ENCODE measurements at regions not wholly inside any gene's neighbourhood (a gene's known extent, or its start where the extent isn't known, plus 50 kb on each side); places are given as distances from the start of the nearest gene placed in this dataset.
"Not testable (repeated sequence)": the region's sequence is repeated elsewhere in the genome, so short reads cannot be mapped to it uniquely, and the experiment has no call there.

GRCh38 chr4:84218031-84218430 lies 281.1 kb downstream of the NKX6-1 start:
- DNase-seq, result peak; percentile 29

- DNase-seq, result no peak
Measured at GRCh38 chr4:84215217-84215616, 283.9 kb downstream of the NKX6-1 start.

DNA sequence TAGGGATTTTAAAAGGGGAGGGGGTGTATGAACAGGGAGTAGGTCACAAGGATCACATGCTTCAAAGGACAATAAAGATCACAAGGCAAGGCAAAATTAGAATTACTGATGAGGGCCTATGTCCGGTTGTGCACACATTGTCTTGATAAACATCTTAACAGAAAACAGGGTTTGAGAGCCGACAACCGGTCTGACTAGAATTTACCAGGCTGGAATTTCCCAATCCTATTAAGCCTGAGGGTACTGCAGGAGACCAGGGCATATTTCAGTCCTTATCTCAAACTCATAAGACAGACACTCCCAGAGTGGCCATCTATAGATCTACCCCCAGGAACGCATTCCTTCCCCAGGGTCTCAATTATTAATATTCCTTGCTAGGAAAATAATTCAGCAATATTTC lies 292.9 kb downstream of the NKX6-1 start:
- not testable (repeated sequence) for DNase-seq

DNA sequence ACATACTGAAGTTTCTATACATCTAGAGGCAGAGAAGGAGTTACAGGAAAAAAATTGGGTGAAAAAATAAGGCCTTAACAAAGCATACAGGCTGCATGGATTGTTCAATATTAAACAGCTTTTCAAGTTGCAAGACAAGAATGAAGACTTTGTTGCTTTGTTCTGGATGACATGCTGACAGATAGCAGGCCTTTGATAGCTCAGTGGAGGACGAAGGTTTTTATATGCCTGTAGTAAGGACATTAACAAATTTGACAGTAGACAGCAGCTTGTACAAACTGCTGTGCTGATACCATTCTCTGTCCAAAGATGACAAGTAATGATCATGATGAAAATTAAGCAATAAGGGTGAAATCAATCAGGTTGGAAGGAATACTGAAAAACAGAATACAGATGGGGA lies 309.9 kb downstream of the NKX6-1 start:
- DNase-seq, result no peak

- no peak for DNase-seq
Measured at GRCh38 chr4:84179409-84179808, 319.7 kb downstream of the NKX6-1 start.

DNA sequence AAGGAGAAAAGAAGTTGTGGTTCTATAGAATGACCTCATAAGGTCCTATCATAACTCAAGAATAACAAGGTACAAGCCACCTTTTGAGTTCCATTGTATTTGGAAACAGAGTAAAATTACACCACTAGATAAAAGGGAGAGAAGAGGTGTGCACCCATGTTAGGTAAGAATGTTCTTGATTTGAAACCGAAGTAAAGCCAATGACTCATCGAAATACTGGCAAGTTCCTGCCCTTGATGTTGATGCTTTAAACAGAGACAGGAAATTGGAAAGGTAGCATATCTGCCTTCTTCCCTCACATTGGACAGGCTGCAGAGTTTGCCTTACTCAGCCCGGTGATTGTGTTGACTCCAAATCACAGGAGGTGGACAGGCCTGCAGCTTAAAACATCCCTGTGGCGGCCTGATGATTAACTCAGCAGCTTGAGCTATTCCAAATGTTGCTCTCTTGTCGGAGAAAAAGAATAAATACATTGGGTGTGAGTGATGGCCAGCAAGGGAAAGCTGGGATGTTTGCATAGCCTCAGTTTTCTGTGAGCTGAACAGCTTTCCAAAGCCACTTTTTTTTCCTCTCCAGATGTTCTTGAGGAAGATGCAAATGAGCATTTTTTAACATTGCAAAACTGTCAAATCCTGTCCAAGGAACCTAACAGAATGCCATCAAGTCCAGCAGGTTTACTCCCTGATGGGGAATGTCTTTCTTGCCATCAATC lies 321.1 kb downstream of the NKX6-1 start:
- DNase-seq, result no peak

GRCh38 chr4:84176016-84176415 lies 323.1 kb downstream of the NKX6-1 start:
- DNase-seq, result no peak

GRCh38 chr4:84171871-84172270 lies 327.2 kb downstream of the NKX6-1 start:
- DNase-seq, result no peak

DNA sequence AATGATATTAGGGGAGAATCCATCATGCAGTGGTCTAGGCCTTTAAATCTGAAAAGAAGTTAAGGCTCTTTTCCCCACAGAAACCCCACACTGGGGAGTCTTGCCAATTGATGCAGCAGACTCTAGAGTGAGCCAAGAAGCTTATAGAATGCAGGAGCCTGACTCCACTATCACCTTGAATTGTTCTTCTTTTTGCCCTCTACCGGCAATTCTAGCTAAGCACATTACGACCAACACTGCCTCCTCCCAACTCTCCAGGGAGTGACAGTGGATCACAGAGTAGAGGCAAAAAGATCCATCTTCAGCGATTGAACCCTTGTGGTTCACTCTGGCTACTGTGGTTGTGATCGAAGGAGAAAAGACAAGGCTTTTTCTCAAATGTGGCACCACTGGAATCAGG lies 331.5 kb downstream of the NKX6-1 start:
- DNase-seq, result peak; percentile 44

DNA sequence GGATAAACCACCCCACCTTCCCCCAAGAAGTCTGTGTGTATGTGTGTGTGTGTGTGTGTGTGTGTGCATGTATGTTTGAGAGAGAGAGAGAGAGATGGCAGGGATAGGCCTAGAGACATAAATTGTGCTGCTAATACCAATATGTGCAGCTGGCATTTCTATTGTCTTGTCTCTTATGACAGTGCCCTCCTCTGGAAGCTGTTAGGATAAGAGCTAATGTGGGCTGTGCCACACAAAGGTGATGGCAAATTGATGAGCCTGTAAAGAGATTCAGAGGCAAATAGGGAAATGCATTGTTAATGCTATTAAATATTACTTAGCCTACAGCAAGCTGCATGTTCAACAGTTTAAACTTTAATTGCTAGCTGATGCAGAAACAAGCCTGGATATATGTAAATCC lies 332.0 kb downstream of the NKX6-1 start:
- peak; percentile 13 for DNase-seq

GRCh38 chr4:84166486-84166885 lies 332.6 kb downstream of the NKX6-1 start:
- DNase-seq, result no peak

- no peak for DNase-seq
Measured at GRCh38 chr4:84164201-84164600, 334.9 kb downstream of the NKX6-1 start.

GRCh38 chr4:84159762-84160161 lies 339.3 kb downstream of the NKX6-1 start:
- DNase-seq, result peak; percentile 63

DNA sequence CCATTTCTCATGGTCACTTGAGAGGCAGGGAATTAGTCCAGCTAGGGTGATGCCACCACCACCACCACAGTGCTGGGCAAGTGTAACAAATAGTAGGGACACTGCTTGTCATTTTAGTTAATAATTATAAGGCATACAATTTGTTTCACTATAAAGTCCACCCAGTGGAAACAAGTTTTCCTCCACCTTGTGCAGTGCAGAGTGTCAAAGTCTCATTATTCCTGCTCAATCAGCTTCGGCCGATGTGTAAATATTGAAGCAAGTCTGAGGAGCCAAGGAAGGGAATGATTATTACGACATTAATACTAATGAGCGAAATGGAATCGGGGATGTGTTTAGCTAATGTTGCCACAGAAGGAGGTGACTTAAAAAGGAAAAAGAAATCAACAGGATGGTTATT lies 340.4 kb downstream of the NKX6-1 start:
- DNase-seq, result no peak

DNA sequence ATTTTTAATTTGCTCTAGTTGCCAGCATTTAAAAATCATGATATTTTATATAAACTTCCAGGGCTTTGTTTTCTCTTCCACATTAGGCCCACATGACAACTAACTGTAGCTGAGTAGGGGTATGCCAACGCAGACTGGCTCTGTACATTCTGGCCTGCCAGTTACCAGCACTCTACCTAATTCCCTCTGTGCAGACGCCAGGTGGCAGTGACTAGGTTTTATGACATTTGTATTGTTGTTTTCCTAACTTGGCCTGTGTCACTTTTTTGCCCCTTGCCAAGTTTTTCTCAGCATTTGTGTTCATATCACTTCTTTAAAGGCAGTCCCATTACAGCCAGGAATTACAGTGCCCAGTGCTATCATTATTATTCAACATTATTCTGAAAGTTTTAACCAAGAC lies 347.5 kb downstream of the NKX6-1 start:
- no peak for DNase-seq

DNA sequence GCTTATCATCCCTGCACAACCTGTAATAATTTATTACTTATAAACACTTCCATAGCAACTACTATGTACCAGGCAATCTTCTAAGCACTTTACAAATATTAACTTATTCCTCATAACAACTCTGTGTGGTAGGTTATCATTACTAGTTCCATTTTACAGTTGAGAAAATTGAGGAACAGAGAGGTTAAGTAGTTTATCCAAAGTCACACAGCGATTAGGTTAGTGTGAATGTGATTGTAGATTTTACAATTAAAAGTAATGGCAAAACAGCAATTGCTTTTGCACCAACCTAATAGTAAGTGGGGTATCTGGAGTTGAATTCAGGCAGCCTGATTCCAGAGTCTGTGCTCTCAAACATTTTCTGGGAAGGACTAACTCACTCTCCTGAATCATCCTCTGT lies 348.9 kb downstream of the NKX6-1 start:
- DNase-seq, result no peak

- no peak for DNase-seq
Measured at GRCh38 chr4:84147831-84148230, 351.3 kb downstream of the NKX6-1 start.

- no peak for DNase-seq
Measured at GRCh38 chr4:84146300-84146959, 352.7 kb downstream of the NKX6-1 start.

- DNase-seq, result no peak
Measured at GRCh38 chr4:84145176-84145575, 353.9 kb downstream of the NKX6-1 start.

DNA sequence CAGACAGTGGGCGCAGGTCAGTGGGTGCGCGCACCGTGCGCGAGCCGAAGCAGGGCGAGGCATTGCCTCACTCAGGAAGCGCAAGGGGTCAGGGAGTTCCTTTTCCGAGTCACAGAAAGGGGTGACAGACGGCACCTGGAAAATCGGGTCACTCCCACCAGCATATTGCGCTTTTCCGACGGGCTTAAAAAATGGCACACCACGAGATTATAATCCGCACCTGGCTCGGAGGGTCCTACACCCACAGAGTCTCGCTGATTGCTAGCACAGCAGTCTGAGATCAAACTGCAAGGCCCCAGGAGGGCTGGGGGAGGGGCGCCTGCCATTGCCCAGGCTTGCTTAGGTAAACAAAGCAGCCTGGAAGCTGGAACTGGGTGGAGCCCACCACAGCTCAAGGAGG lies 372.2 kb downstream of the NKX6-1 start:
- not testable (repeated sequence) for DNase-seq

DNA sequence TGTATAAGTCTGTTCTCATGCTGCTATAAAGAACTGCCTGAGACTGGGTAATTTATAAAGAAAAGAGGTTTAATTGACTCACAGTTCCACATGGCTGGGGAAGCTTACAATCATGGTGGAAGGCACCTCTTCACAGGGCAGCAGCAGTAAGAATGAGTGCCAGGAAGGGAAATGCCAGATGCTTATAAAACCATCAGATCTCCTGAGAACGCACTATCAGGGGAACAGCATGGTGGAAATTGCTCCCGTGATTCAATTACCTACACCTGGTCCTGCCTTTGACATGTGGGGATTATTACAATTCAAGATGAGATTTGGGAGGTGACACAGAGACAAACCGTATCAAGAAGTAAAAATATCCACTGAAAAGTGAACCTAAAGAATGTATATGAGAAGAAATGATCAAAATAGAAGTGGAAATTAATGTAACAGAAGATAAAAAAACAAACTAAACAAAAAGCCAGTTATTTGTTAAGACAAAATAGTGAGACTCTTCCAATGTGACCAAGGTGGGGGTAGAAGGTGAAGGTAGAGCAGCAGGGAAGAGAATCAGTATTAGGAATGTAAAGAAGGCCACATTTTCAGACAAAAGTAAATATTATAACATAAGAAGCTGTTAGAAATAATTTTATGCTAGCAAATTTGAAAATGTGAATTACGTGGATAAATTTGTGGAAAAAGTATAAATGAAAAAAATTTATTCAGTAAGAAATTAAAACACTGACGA lies 372.9 kb downstream of the NKX6-1 start:
- no peak for DNase-seq

- peak; percentile 22 for DNase-seq
Measured at GRCh38 chr4:84110040-84110439, 389.1 kb downstream of the NKX6-1 start.

GRCh38 chr4:84101653-84102625 lies 397.2 kb downstream of the NKX6-1 start:
- DNase-seq, result not testable (repeated sequence)

Data from eye (tissue), 1 donor.